B cell (primary cell): ENCODE measurements at regions not wholly inside any gene's neighbourhood (a gene's known extent, or its start where the extent isn't known, plus 50 kb on each side); places are given as distances from the start of the nearest gene placed in this dataset.

Source experiments
- ATAC-seq: fragments of 200-7000 bp; cut with Tn5 transposase; one replicate; pipeline ENCODE4 v1.10.0; 2021; ENCODE audit warnings: low read depth, mild to moderate bottlenecking, moderate number of reproducible peaks, moderate library complexity
- CTCF ChIA-PET: fragments of 350-600 bp; sonication (Branson Sonifier 250); formaldehyde crosslinking; loops from one replicate; lab custom pipeline; 2021; ENCODE audit warnings: antibody characterized with exemption, inconsistent platforms; lab: Charles Lee
- POLR2A ChIA-PET: fragments of 350-600 bp; sonication (Branson Sonifier 250); formaldehyde crosslinking; loops from one replicate; lab custom pipeline; 2021; ENCODE audit warnings: antibody characterized with exemption; lab: Charles Lee
- DNase-seq: peaks from one replicate; pipeline ENCODE4 v3.0.0; 2013
- H2AFZ ChIP-seq: 2 replicates; pipeline ENCODE4 v1.6.1; 2012; ENCODE audit warnings: mild to moderate bottlenecking, low read depth, low read length; ENCODE audit not compliant: insufficient read depth, poor library complexity, severe bottlenecking
- H3K27ac ChIP-seq, 2 donors: 1 replicate in 1 of 2; 2 replicates in 1 of 2; pipeline ENCODE4 v1.5.1; 2012 to 2013; ENCODE audit warnings: low read length in 2 of 2, mild to moderate bottlenecking in 2 of 2, moderate library complexity in 1 of 2
- H3K27me3 ChIP-seq, 4 experiments: fragments of 200-600 bp in 1 of 4; sonication (generic) in 1 of 4; replicated peaks in 1 of 4; 1 replicate in 2 of 4; 2 replicates in 2 of 4; pipeline versions ENCODE4 v1.6.1 to v1.7.0; 2013 to 2016; ENCODE audit warnings: low read length in 3 of 4, mild to moderate bottlenecking in 2 of 4, mixed read lengths in 1 of 4, moderate library complexity in 1 of 4; ENCODE audit not compliant: insufficient read depth in 4 of 4, control insufficient read depth in 3 of 4; ENCODE audit errors: control extremely low read depth in 1 of 4
- H3K36me3 ChIP-seq, 2 experiments: replicated peaks in 1 of 2; 1 replicate in 1 of 2; 2 replicates in 1 of 2; pipeline versions ENCODE4 v1.6.1 to v1.7.1; 2013; ENCODE audit warnings: low read length in 1 of 2; ENCODE audit not compliant: insufficient read depth in 2 of 2, control insufficient read depth in 1 of 2; ENCODE audit errors: control extremely low read depth in 1 of 2, extremely low read depth in 1 of 2
- H3K4me1 ChIP-seq, 2 donors: fragments of 200-600 bp in 1 of 2; sonication (generic) in 1 of 2; 1 replicate in 1 of 2; 2 replicates in 1 of 2; pipeline versions ENCODE4 v1.5.1 to v1.6.1; 2013 to 2017; ENCODE audit warnings: low read length in 2 of 2; ENCODE audit not compliant: control insufficient read depth in 2 of 2, insufficient read depth in 2 of 2
- H3K4me2 ChIP-seq: replicated peaks from 2 replicates; pipeline ENCODE3; 2012; ENCODE audit warnings: mild to moderate bottlenecking, low read depth, low read length; ENCODE audit not compliant: poor library complexity, severe bottlenecking
- H3K4me3 ChIP-seq, 5 experiments: fragments of 200-600 bp in 1 of 5; sonication (generic) in 1 of 5; 1 replicate in 3 of 5; 2 replicates in 2 of 5; pipeline versions ENCODE4 v1.5.1 to v1.7.0; 2011 to 2016; ENCODE audit warnings: low read length in 4 of 5, mild to moderate bottlenecking in 4 of 5, low read depth in 2 of 5, control low read depth in 1 of 5, moderate library complexity in 1 of 5; ENCODE audit not compliant: insufficient read depth in 1 of 5; ENCODE audit errors: control extremely low read depth in 1 of 5, extremely low read depth in 1 of 5
- H3K79me2 ChIP-seq: fragments of 200-600 bp; sonication (generic); one replicate; pipeline ENCODE4 v1.6.0; 2016; ENCODE audit warnings: low read length; ENCODE audit not compliant: control insufficient read depth, insufficient read depth
- H3K9ac ChIP-seq: fragments of 200-600 bp; sonication (generic); 2 replicates; pipeline ENCODE4 v1.6.1; 2017; ENCODE audit warnings: mild to moderate bottlenecking, low read length, moderate library complexity
- H3K9me3 ChIP-seq, 3 donors: one replicate each; pipeline versions ENCODE4 v1.6.1 to v1.7.1; 2013; ENCODE audit warnings: low read length in 2 of 3; ENCODE audit not compliant: control insufficient read depth in 2 of 3, insufficient read depth in 1 of 3; ENCODE audit errors: control extremely low read depth in 1 of 3
- H4K20me1 ChIP-seq: 2 replicates; pipeline ENCODE4 v1.6.0; 2012; ENCODE audit warnings: mild to moderate bottlenecking, low read length; ENCODE audit not compliant: insufficient read depth, control insufficient read depth, poor library complexity, severe bottlenecking
- H3K27ac Mint-ChIP-seq: one replicate; pipeline ENCODE4 v1.8.0; 2021; ENCODE audit warnings: mixed read lengths
- H3K27me3 Mint-ChIP-seq: one replicate; pipeline ENCODE4 v1.8.0; 2021; ENCODE audit warnings: mixed read lengths
- H3K4me1 Mint-ChIP-seq: one replicate; pipeline ENCODE4 v1.8.0; 2021; ENCODE audit warnings: mixed read lengths
- H3K4me3 Mint-ChIP-seq: one replicate; pipeline ENCODE4 v1.8.0; 2021; ENCODE audit warnings: mixed read lengths
- H3K9me3 Mint-ChIP-seq: one replicate; pipeline ENCODE4 v1.8.0; 2022; ENCODE audit warnings: mixed read lengths; ENCODE audit not compliant: insufficient read depth
- CTCF ChIP-seq: fragments of 200-600 bp; IDR thresholded peaks from one replicate; pipeline ENCODE4 v1.8.0; 2022; ENCODE audit warnings: antibody characterized with exemption, mild to moderate bottlenecking
- EZH2 ChIP-seq: IDR thresholded peaks from 2 replicates; pipeline ENCODE4 v1.6.1; 2012; ENCODE audit warnings: borderline replicate concordance, low read depth, mild to moderate bottlenecking, moderate library complexity, low read length; ENCODE audit not compliant: insufficient read depth, poor library complexity, severe bottlenecking
- WGBS: methylation state at CpG from one replicate; pipeline ENCODE4 v1.1.5; 2013; ENCODE audit warnings: missing lambda C conversion rate; ENCODE audit not compliant: insufficient coverage; 5-methylcytosine and 5-hydroxymethylcytosine counted together
- intact Hi-C: fragments of 100-400 bp; cut with micrococcal nuclease; formaldehyde crosslinking; loops from one replicate; pipeline ENCODE4 v1.10.0; 2022

- no peak overlapping the region for H2AFZ ChIP-seq
- no peaks in the 10 kb centered on the region for H3K4me1 ChIP-seq
- Mint-ChIP-seq H3K4me1 (no peaks in the 10 kb centered on the region), H3K9me3 (peaks cover 8% of the 10 kb centered on the region), H3K4me3 (no peak overlapping the region), H3K27me3 (no peaks in the 10 kb centered on the region), H3K27ac (no peak overlapping the region)
- no peaks in the 10 kb centered on the region for H4K20me1 ChIP-seq
- ChIA-PET CTCF (no interaction called here), POLR2A (no interaction called here)
- H3K36me3 ChIP-seq, result no peaks in the 10 kb centered on the region
- no peak overlapping the region for H3K4me2 ChIP-seq
- no peaks in the 10 kb centered on the region for H3K79me2 ChIP-seq
- no peak for DNase-seq
- H3K27ac ChIP-seq, result no peak overlapping the region
- no peak overlapping the region for H3K9ac ChIP-seq
- ATAC-seq, result no peak
- H3K4me3 ChIP-seq, result no peak overlapping the region
- no peak for TF ChIP-seq EZH2
- TF ChIP-seq CTCF, result no peak
- H3K27me3 ChIP-seq, result no peaks in the 10 kb centered on the region
- intact Hi-C loops, result no loop called here
- peaks cover 0 to 7% (median 0%) of the 10 kb centered on the region in 3 donors for H3K9me3 ChIP-seq
These were observed 826.2 kb downstream of the TECRL start for GRCh38 chr4:63583007-63583406.

- intact Hi-C loops, result no loop called here
- H3K36me3 ChIP-seq, result no peaks in the 10 kb centered on the region
- Mint-ChIP-seq H3K9me3 (peaks cover 8% of the 10 kb centered on the region), H3K4me3 (no peak overlapping the region), H3K4me1 (no peaks in the 10 kb centered on the region), H3K27ac (no peak overlapping the region), H3K27me3 (no peaks in the 10 kb centered on the region)
- no peaks in the 10 kb centered on the region for H3K79me2 ChIP-seq
- H3K9ac ChIP-seq, result no peak overlapping the region
- H4K20me1 ChIP-seq, result no peaks in the 10 kb centered on the region
- no peaks in the 10 kb centered on the region for H3K4me1 ChIP-seq
- no peaks in the 10 kb centered on the region for H3K27me3 ChIP-seq
- TF ChIP-seq EZH2 (no peak), CTCF (no peak)
- H3K4me2 ChIP-seq, result no peak overlapping the region
- no peak overlapping the region for H3K27ac ChIP-seq
- 39% methylated on average over 1 of the region's 1 CpG for WGBS
- no peak overlapping the region for H2AFZ ChIP-seq
- DNase-seq (no peak), ATAC-seq (no peak)
- H3K4me3 ChIP-seq, result no peak overlapping the region
- POLR2A ChIA-PET, result no interaction called here
- H3K9me3 ChIP-seq, result peaks cover 0 to 7% (median 0%) of the 10 kb centered on the region in 3 donors
- CTCF ChIA-PET, result no interaction called here
These were observed 828.3 kb downstream of the TECRL start for GRCh38 chr4:63580796-63581475.
